NT2/D1 (cell line): ENCODE measurements at regions not wholly inside any gene's neighbourhood (a gene's known extent, or its start where the extent isn't known, plus 50 kb on each side); places are given as distances from the start of the nearest gene placed in this dataset.

Experiments
- YY1 ChIP-seq: IDR thresholded peaks from 2 replicates; pipeline ENCODE4 v1.6.1; 2011; ENCODE audit not compliant: insufficient read length, insufficient read depth
- ZNF274 ChIP-seq: IDR thresholded peaks from 2 replicates; pipeline ENCODE4 v1.6.1; 2011; ENCODE audit warnings: mild to moderate bottlenecking, low read depth, low read length

DNA sequence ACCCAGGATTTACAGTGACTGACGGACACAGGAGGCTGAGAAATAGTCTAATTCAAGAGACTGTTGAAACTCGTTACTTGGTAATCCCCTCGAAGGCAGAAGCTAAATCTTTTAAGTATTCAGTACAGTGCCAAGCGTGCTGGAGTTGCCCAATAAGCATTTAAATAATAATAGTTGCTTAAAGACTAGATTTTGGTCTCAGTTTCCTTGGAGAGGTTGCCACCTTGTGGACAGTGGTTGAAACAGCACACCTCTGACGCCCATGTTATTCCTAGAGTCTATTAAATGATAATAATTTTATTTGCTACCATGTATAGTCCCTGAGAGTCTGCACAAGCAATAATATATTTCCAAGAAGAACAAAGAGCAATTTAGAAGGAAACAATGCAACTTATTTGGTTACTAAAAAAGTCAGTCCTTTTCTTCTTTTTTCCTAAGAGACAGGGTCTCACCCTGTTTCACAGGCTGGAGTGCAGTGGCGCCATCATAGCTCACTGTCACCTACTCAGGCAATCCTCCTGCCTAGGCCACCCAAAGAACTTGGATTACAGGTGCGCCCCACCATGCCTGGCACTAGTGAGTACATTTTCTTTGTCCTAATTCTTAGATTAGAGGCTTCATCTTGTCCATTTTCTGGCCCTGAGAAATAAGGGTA lies 138.0 kb upstream of the NUDT7 start:
- no peak for TF ChIP-seq YY1
- TF ChIP-seq ZNF274 = no peak
